DMS79 treated with DMSO at 0.1 percent for 48 hours (cell line): ENCODE measurements at regions not wholly inside any gene's neighbourhood (a gene's known extent, or its start where the extent isn't known, plus 50 kb on each side); places are given as distances from the start of the nearest gene placed in this dataset.

Experiments
- DNase-seq: peaks from one replicate; lab custom pipeline; 2025; lab: John Stamatoyannopoulos, UW

- DNase-seq, result no peak
These were observed 133.4 kb upstream of the SMAD3 start for GRCh38 chr15:66931768-66932633.

GRCh38 chr15:66932634-66933024, 132.8 kb upstream of the SMAD3 start:
- DNase-seq, result no peak

- DNase-seq, result no peak
These were observed 131.2 kb upstream of the SMAD3 start for GRCh38 chr15:66933932-66934867.

DNA sequence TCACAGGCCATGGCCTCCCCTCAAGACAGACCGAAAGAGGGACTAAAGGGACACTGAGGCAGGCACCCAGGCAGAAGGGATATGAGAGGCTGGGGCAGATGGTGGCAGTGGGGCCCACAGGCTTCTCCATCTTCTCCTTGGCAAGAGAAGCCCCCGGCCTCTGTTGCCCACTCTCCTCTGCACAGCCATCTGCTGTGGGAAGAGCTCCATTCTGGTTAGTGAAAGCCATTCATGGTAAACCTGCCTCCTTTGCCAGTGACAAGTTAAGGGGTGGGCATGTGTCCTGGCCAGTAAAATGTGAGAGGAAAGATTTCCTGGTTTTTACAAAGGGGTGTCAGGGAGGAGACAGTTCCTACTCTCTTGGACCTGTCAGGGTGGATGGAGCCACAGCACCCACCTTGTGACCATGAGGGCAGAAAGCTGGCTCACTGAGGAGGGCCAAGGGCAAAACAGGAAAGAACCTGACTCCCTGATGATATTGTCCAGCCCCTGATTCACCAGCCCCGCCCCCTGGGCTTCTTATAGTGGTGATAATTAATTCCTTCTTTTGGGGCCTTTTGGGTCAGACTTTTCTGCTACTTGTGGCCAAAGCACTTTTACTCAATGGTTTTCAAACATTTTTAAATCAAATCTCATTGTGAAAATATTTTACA, 130.4 kb upstream of the SMAD3 start:
- DNase-seq, result no peak

GRCh38 chr15:66935688-66936087, 129.7 kb upstream of the SMAD3 start:
- DNase-seq, result no peak

- no peak for DNase-seq
These were observed 129.1 kb upstream of the SMAD3 start for GRCh38 chr15:66936109-66936860.

DNA sequence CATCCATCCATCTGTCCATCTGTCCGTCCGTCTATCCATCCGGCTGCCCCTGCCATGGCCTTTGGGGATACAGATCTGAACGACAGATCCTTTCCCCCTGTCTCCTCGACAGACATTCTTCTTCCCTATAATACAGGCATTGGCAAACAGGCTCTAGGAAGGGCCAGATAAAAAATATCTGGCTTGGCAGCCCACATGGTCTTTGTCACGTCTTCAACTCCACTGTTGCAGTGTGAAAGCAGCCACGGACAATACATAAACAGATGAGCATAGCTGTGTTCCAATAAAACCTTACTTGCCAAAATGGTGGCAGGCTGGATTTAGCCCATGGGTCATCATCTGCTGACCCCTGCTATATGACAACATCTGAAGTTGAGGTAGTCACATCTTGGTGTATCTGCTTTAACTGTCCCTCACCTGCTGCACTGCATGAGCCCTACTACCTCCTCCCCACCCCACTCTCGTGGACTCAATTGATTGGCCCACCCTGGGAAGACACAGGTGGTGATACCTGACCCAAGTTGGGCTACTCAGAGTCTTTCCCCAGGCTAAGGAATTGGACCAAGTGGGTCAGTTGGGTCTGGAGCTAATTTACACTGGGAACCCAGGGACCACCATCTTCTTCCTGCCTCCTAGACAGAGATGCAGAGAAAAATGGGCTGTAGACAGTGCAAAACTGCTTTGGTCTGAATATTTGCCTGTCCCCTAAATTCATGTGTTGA, 128.4 kb upstream of the SMAD3 start:
- DNase-seq, result no peak

DNA sequence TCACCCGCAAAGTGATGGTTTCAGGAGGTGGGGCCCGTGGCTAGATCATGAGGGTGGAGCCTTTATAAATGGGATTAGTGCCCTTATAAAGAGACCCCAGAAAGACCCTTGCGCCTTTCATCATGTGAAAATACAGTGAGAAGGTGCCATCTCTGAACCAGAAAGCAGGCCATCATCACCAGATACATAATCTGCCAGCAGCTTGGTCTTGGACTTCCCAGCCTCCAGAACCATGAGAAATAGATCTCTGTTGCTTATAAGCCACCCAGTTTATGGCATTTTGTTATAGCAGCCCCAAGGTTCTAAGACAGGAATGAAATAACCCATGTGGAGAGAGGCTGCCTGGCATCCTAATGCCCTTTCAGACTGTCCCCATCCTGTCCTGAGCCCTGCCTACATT, 127.8 kb upstream of the SMAD3 start:
- DNase-seq, result no peak

DNA sequence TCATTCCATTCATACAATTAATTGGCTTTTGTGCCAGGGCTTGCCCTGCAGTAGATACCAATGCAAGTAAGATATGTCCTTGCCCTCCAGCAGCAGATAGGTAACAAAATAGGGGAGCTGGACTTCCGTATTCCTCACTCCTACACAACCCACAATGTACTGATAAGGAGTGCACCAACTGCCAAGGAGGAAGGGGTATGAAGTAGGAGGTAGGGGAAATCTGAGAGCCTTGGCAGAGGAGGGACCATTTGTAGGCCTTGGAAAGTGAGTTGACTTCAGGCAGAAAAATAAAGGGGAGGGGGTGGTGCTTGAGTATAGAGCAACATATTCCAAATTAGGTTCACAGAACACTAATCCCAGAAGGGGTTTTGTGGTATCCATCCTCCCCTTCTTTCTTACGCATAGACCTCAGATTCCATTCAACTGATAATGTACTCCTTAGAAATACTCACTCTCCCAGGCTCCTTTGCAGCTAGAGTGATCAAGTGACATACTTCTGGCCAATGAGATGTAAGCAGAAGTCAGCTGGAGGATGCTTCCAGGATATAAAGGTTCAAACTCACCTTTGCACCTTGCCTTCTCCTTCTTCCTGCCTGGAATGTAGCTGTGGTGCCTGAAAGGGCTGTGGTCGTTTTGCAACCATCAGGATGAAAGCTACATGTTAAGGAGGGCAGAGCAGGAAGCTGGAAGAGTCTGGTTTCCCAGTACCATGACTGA, 127.1 kb upstream of the SMAD3 start:
- no peak for DNase-seq

GRCh38 chr15:66939016-66939415, 126.4 kb upstream of the SMAD3 start:
- DNase-seq, result no peak

- DNase-seq, result no peak
These were observed 125.9 kb upstream of the SMAD3 start for GRCh38 chr15:66939451-66940023.

- no peak for DNase-seq
These were observed 125.0 kb upstream of the SMAD3 start for GRCh38 chr15:66940368-66940767.

- no peak for DNase-seq
These were observed 124.2 kb upstream of the SMAD3 start for GRCh38 chr15:66941108-66941711.

DNA sequence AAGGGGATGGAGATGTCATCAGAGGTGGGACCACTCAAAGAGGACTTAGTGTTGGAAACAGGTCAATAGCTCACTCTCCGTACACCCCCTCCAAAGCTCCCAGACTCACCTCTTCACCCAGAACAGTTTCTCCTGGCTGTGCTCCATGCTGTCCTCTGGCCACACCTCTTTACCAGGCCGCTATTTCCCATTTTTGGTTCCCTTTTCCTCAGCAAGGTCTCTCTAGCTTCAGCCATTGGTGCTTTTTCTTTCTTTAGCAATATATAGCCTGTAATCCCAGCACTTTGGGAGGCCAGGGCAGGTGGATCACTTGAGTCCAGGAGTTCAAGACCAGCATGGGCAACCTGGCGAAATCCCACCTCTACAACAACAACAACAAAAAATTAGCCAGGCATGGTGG, 123.6 kb upstream of the SMAD3 start:
- DNase-seq, result no peak

DNA sequence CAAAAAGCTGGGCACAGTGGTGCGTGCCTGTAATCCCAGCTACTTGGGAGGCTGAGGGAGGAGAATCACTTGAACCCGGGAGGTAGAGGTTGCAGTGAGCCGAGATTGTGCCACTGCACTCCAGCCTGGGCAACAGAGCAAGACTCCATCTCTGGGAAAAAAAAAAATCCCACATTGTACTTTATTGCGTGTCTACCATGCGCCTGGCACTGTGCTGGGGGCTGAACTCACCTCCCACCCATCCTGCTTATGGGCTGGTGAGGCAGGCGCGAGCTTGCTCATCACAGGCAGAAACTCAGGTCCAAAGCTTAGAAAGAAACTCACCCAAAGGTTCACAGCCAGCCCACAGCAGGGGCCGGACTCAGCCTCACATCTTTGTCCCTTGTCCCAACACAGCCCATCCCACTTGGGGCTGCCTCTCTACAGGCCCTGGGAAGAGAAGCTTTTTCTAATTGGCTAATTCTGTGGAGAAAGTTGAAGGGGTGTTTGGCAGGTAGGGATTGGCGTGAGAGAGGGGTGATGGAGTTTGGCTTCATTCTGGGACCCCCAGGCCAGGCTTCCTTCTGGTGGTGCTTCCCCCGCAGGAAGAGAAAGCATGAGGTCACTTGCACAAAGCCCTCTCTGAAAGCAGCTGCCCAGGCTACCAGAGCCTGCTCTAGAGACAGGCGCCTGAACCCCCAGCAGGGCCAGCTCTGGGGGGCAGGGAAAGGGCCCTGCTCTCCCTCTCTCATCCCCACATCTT, 122.6 kb upstream of the SMAD3 start:
- no peak for DNase-seq

GRCh38 chr15:66943456-66944095, 121.8 kb upstream of the SMAD3 start:
- peak; percentile 61 for DNase-seq

GRCh38 chr15:66944121-66944520, 121.3 kb upstream of the SMAD3 start:
- no peak for DNase-seq

- no peak for DNase-seq
These were observed 120.1 kb upstream of the SMAD3 start for GRCh38 chr15:66945286-66945685.
